CD4-positive, alpha-beta T cell treated with Interleukin-4 for 1 hour (primary cell): ENCODE measurements at regions not wholly inside any gene's neighbourhood (a gene's known extent, or its start where the extent isn't known, plus 50 kb on each side); places are given as distances from the start of the nearest gene placed in this dataset.
"Not testable (repeated sequence)": the region's sequence is repeated elsewhere in the genome, so short reads cannot be mapped to it uniquely, and the experiment has no call there.

ENCODE experiments used
- DNase-seq, 2 donors: peaks; one replicate each; pipeline ENCODE4 v3.0.0-alpha.2; 2020 to 2022

GRCh38 chr3:27629366-27629765 is 92.8 kb downstream of the EOMES start:
- peak in 1 of 2 donors; percentile 17 for DNase-seq

GRCh38 chr3:27628026-27628750 is 93.9 kb downstream of the EOMES start:
- peak in 1 of 2 donors; percentile 28 for DNase-seq

- DNase-seq: no peak
These were observed 95.5 kb downstream of the EOMES start for GRCh38 chr3:27626596-27627118.

- DNase-seq: no peak
These were observed 96.3 kb downstream of the EOMES start for GRCh38 chr3:27625864-27626263.

GRCh38 chr3:27623085-27623753 is 98.9 kb downstream of the EOMES start:
- DNase-seq: peak in 1 of 2 donors; percentile 39

GRCh38 chr3:27617552-27617951 is 104.6 kb downstream of the EOMES start:
- DNase-seq: no peak

GRCh38 chr3:27616031-27616430 is 106.1 kb downstream of the EOMES start:
- DNase-seq: no peak

GRCh38 chr3:27615555-27615954 is 106.6 kb downstream of the EOMES start:
- no peak for DNase-seq

- DNase-seq: no peak
These were observed 107.5 kb downstream of the EOMES start for GRCh38 chr3:27614592-27614991.

GRCh38 chr3:27613846-27614500 is 108.2 kb downstream of the EOMES start:
- DNase-seq: no peak

- no peak for DNase-seq
These were observed 111.2 kb downstream of the EOMES start for GRCh38 chr3:27610800-27611525.

- DNase-seq: no peak
These were observed 114.8 kb downstream of the EOMES start for GRCh38 chr3:27607370-27607769.

- DNase-seq: no peak
These were observed 115.6 kb downstream of the EOMES start for GRCh38 chr3:27606537-27606936.

- DNase-seq: not testable (repeated sequence)
These were observed 117.1 kb upstream of the SLC4A7 start for GRCh38 chr3:27601311-27601710.

- not testable (repeated sequence) for DNase-seq
These were observed 115.6 kb upstream of the SLC4A7 start for GRCh38 chr3:27599741-27600140.

GRCh38 chr3:27596921-27597320 is 112.7 kb upstream of the SLC4A7 start:
- DNase-seq: peak in 1 of 2 donors; percentile 51

GRCh38 chr3:27596334-27596841 is 112.2 kb upstream of the SLC4A7 start:
- DNase-seq: peak; percentile 19 to 27

- no peak for DNase-seq
These were observed 110.0 kb upstream of the SLC4A7 start for GRCh38 chr3:27594096-27594690.

- no peak for DNase-seq
These were observed 109.0 kb upstream of the SLC4A7 start for GRCh38 chr3:27593173-27593572.

GRCh38 chr3:27591312-27592210 is 107.4 kb upstream of the SLC4A7 start:
- peak in 1 of 2 donors; percentile 42 for DNase-seq
